K562 (cell line): ENCODE measurements at regions not wholly inside any gene's neighbourhood (a gene's known extent, or its start where the extent isn't known, plus 50 kb on each side); places are given as distances from the start of the nearest gene placed in this dataset.

ENCODE experiments used
- ATAC-seq: fragments of 200-7000 bp; cut with Tn5 transposase; 3 replicates; pipeline ENCODE4 v1.9.1; 2020; ENCODE audit warnings: moderate library complexity
- BruUV-seq: library from RNA; stranded (reverse); fragments of 400-500 nt; replicated peaks from 2 replicates; lab custom pipeline; 2021; lab: Mats Ljungman, UMichigan
- CTCF ChIA-PET: fragments of 300-600 bp; formaldehyde crosslinking; extraction: SDS; loops from one replicate; lab custom pipeline; 2021; ENCODE audit warnings: low intra/inter-chr PET ratio; lab: Yijun Ruan, JAX
- POLR2A ChIA-PET: fragments of 300-600, 350-650 bp; sonication (Branson Sonifier 250); formaldehyde crosslinking; extraction: SDS; loops from one replicate; lab custom pipeline; 2021; ENCODE audit warnings: antibody characterized with exemption, inconsistent platforms; lab: Yijun Ruan, JAX
- DNase-seq, 4 experiments: peaks; one replicate each; pipeline versions ENCODE4 v3.0.0 to v3.0.0-alpha.2; 2011 to 2018; ENCODE audit warnings: low spot score in 3 of 4, mixed read lengths in 3 of 4; ENCODE audit errors: extremely low read depth in 1 of 4
- FAIRE-seq: peaks from 2 replicates; lab custom pipeline; 2011; peaks lifted over from hg19 to GRCh38; lab: Jason Lieb, UNC
- H2AFZ ChIP-seq: 2 replicates; pipeline ENCODE4 v1.6.0; 2011; ENCODE audit warnings: low read depth, low read length, control low read depth, inconsistent platforms
- H3K27ac ChIP-seq: fragments of 200-600 bp; 3 replicates; pipeline ENCODE4 v1.8.0; 2011; ENCODE audit warnings: low read depth, mild to moderate bottlenecking, control low read depth, inconsistent platforms, low read length, moderate library complexity, mixed read lengths; ENCODE audit errors: extremely low read depth
- H3K27me3 ChIP-seq, 2 experiments: fragments of 300-600 bp in 1 of 2; 2 replicates in 1 of 2; 3 replicates in 1 of 2; pipeline versions ENCODE4 v1.6.0 to v1.8.0; 2011; ENCODE audit warnings: inconsistent platforms in 2 of 2, low read length in 2 of 2, mild to moderate bottlenecking in 1 of 2, mixed read lengths in 1 of 2, moderate library complexity in 1 of 2; ENCODE audit not compliant: control insufficient read depth in 2 of 2, insufficient read depth in 2 of 2
- H3K36me3 ChIP-seq: fragments of 300-600 bp; 3 replicates; pipeline ENCODE4 v1.8.0; 2011; ENCODE audit warnings: mild to moderate bottlenecking, low read length, inconsistent platforms; ENCODE audit not compliant: control insufficient read depth, insufficient read depth
- H3K4me1 ChIP-seq, 2 experiments: fragments of 200-600 bp in 1 of 2; replicated peaks in 1 of 2; 2 replicates in 1 of 2; 3 replicates in 1 of 2; pipeline versions ENCODE4 v1.5.1 to v1.8.0; 2011; ENCODE audit warnings: inconsistent platforms in 2 of 2, low read length in 2 of 2, mild to moderate bottlenecking in 1 of 2, mixed read lengths in 1 of 2, moderate library complexity in 1 of 2; ENCODE audit not compliant: control insufficient read depth in 2 of 2, insufficient read depth in 2 of 2
- H3K4me2 ChIP-seq: 2 replicates; pipeline ENCODE4 v1.6.1; 2011; ENCODE audit warnings: low read length, control low read depth, inconsistent platforms, mixed read lengths; ENCODE audit not compliant: insufficient read depth
- H3K4me3 ChIP-seq: fragments of 200-600 bp; sonication (generic), shearing (Covaris generic); 2 replicates; pipeline ENCODE4 v1.5.1; 2016; ENCODE audit warnings: control low read depth, inconsistent platforms
- H3K79me2 ChIP-seq: fragments of 200-600 bp; 3 replicates; pipeline ENCODE4 v1.8.0; 2011; ENCODE audit warnings: low read length, inconsistent platforms; ENCODE audit not compliant: control insufficient read depth, insufficient read depth
- H3K9ac ChIP-seq, 2 experiments: 2 replicates each; pipeline versions ENCODE4 v1.6.0 to v1.6.1; 2011; ENCODE audit warnings: low read depth in 2 of 2, low read length in 2 of 2, control low read depth in 1 of 2, inconsistent platforms in 1 of 2, mild to moderate bottlenecking in 1 of 2, mixed read lengths in 1 of 2; ENCODE audit not compliant: insufficient read depth in 1 of 2
- H3K9me1 ChIP-seq: one replicate; pipeline ENCODE4 v1.6.0; 2011; ENCODE audit warnings: inconsistent platforms, mild to moderate bottlenecking, low read length, moderate library complexity; ENCODE audit not compliant: control insufficient read depth, insufficient read depth
- H3K9me3 ChIP-seq: replicated peaks from 2 replicates; pipeline ENCODE4 v1.5.1; 2011; ENCODE audit warnings: low read depth, low read length, inconsistent platforms; ENCODE audit not compliant: control insufficient read depth, insufficient read depth
- H4K20me1 ChIP-seq: replicated peaks from 2 replicates; pipeline ENCODE4 v1.6.1; 2011; ENCODE audit warnings: low read length, inconsistent platforms, mixed read lengths; ENCODE audit not compliant: control insufficient read depth, insufficient read depth
- CHD2 ChIP-seq: IDR thresholded peaks from 2 replicates; pipeline ENCODE4 v1.6.1; 2011; ENCODE audit warnings: low read depth, low read length
- EP300 ChIP-seq: IDR thresholded peaks from 2 replicates; pipeline ENCODE4 v1.6.1; 2012; ENCODE audit warnings: low read length, improper control_type of control experiment
- GATA2 ChIP-seq: sonication (generic); formaldehyde crosslinking; IDR thresholded peaks from 2 replicates; pipeline ENCODE4 v1.4.0; 2020; ENCODE audit warnings: mild to moderate bottlenecking, missing genetic modification reagents
- HDAC1 ChIP-seq, 2 experiments: fragments of 450-650 bp; IDR thresholded peaks; 2 replicates each; pipeline ENCODE4 v1.6.1; 2016 to 2017; ENCODE audit warnings: inconsistent platforms in 1 of 2, mild to moderate bottlenecking in 1 of 2, moderate library complexity in 1 of 2
- NCOR1 ChIP-seq: fragments of 450-650 bp; IDR thresholded peaks from 2 replicates; pipeline ENCODE4 v1.6.1; 2016; ENCODE audit warnings: mild to moderate bottlenecking, moderate library complexity
- NFIC ChIP-seq: fragments of 450-650 bp; IDR thresholded peaks from 2 replicates; pipeline ENCODE4 v1.6.1; 2017; ENCODE audit warnings: mild to moderate bottlenecking, inconsistent platforms
- SMARCA4 ChIP-seq: fragments of 450-650 bp; IDR thresholded peaks from 2 replicates; pipeline ENCODE4 v1.6.1; 2016
- STAT5A ChIP-seq: IDR thresholded peaks from 2 replicates; pipeline ENCODE4 v1.6.1; 2012; ENCODE audit warnings: low read length, inconsistent platforms, borderline replicate concordance
- TAL1 ChIP-seq: fragments of 450-650 bp; IDR thresholded peaks from 2 replicates; pipeline ENCODE4 v1.6.1; 2016; ENCODE audit warnings: mild to moderate bottlenecking
- TCF3 ChIP-seq: sonication (generic); formaldehyde crosslinking; IDR thresholded peaks from 2 replicates; pipeline ENCODE4 v1.4.0; 2020; ENCODE audit warnings: mild to moderate bottlenecking, missing genetic modification reagents
- TRIM24 ChIP-seq, 2 experiments: fragments of 450-650 bp; IDR thresholded peaks; 2 replicates each; pipeline ENCODE4 v1.6.1; 2016
- ZNF12 ChIP-seq: sonication (generic); formaldehyde crosslinking; IDR thresholded peaks from 2 replicates; pipeline ENCODE4 v1.4.0; 2020; ENCODE audit warnings: mild to moderate bottlenecking, missing genetic modification reagents
- WGBS: fragments of 100-300 bp; shearing (Covaris generic); methylation state at CpG from one replicate; pipeline ENCODE4 v1.1.6; 2016; ENCODE audit warnings: low coverage, mixed read lengths; ENCODE audit not compliant: insufficient coverage; ENCODE audit errors: missing lambda C conversion rate; 5-methylcytosine and 5-hydroxymethylcytosine counted together
- in situ Hi-C: fragments of 300-500 bp; cut with MboI; formaldehyde crosslinking; loops from 4 replicates; pipeline ENCODE4 v1.15.0; 2018; ENCODE audit warnings: inconsistent platforms, mixed read lengths
- intact Hi-C: fragments of 100-400 bp; cut with micrococcal nuclease; formaldehyde crosslinking; loops from 2 replicates; pipeline ENCODE4 v1.14.2; 2022
- TF ChIP-seq, protein P1 (sequence below): fragments of 450-650 bp; conservative IDR thresholded peaks from 2 replicates; pipeline ENCODE4 v1.6.1; 2016; ENCODE audit warnings: missing genetic modification characterization, low read depth, mild to moderate bottlenecking, missing compliant biosample characterization, moderate library complexity
- TF ChIP-seq, protein P2 (sequence below), 2 experiments: fragments of 450-650 bp; IDR thresholded peaks; 2 replicates each; pipeline ENCODE4 v1.6.1; 2016; ENCODE audit warnings: mild to moderate bottlenecking in 2 of 2, borderline replicate concordance in 1 of 2, low read depth in 1 of 2, moderate library complexity in 1 of 2

DNA sequence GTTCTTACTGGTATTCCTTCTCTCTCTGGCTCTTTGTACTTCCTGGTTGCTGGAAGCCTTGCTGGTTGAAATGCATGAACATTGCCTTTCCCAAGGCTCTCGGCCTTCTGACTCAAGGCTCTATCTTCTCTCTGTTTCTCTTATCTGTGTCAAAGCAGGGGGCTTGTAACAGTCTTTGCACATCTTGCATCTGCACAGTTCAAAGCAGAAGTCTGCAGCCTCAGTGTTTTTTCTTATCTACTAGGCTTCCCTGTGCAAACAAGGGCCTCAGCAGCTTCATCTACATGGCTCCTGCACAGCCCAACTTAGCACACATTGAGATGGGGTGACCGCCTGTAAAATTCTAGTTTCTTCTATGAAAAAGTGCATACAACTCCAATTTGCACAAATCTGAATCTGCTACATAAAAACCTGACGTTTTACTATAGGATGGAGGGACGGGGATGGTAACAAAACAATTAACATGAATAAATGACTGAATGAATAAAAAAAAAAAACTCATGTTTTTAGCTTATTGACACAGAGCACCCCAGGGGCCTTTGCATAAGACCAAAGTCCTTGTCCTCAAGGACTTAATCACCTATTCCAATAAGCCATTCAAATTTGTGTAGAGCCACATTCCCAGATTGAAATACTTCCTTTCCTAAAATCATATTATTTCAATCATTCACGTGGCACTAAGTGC is 458.3 kb downstream of the LMO4 start:
- intact Hi-C loops (no loop called here), in situ Hi-C loops (no loop called here)
- ATAC-seq (peak; percentile 83), FAIRE-seq (no peak), DNase-seq (peak; percentile 14 to 70 (median 28))
- BruUV-seq, result no TSS peak
- POLR2A ChIA-PET, result no interaction called here
- Histone ChIP-seq H3K36me3 (no peaks in the 10 kb centered on the region), H3K9ac (no peak overlapping the region), H3K9me3 (no peaks in the 10 kb centered on the region), H3K4me3 (no peak overlapping the region), H3K79me2 (no peaks in the 10 kb centered on the region), H4K20me1 (no peaks in the 10 kb centered on the region), H3K27ac (peak overlapping the region; percentile 55), H3K4me2 (no peak overlapping the region), H3K27me3 (no peaks in the 10 kb centered on the region), H2AFZ (no peak overlapping the region), H3K9me1 (no peaks in the 10 kb centered on the region), H3K4me1 (no peaks in the 10 kb centered on the region)
- CTCF ChIA-PET, result no interaction called here
- 0% methylated on average over 5 of the region's 5 CpGs for WGBS
- TF ChIP-seq, protein P1, sequence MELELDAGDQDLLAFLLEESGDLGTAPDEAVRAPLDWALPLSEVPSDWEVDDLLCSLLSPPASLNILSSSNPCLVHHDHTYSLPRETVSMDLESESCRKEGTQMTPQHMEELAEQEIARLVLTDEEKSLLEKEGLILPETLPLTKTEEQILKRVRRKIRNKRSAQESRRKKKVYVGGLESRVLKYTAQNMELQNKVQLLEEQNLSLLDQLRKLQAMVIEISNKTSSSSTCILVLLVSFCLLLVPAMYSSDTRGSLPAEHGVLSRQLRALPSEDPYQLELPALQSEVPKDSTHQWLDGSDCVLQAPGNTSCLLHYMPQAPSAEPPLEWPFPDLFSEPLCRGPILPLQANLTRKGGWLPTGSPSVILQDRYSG, result no peak
- TF ChIP-seq HDAC1 (IDR thresholded peaks at IDR 0.05) (0 out of 4 replicates have a peak, but pooled peaks of 1 of the 2 experiments have one; percentile 25), TAL1 (peak; percentile 75), NFIC (peak; percentile 37; the same call in 1 of the 2 replicates), TCF3 (peak; percentile 60; the same call in 1 of the 2 replicates), NCOR1 (peak; percentile 65), TRIM24 (IDR thresholded peaks at IDR 0.05) (peak in 1 of 2 experiments; percentile 50; a peak in 2 of 4 replicates), GATA2 (peak; percentile 82), EP300 (peak; percentile 63; the same call in 1 of the 2 replicates), STAT5A (peak; percentile 52; the same call in 1 of the 2 replicates), ZNF12 (CRISPR knock-in tag) (no peak), CHD2 (no peak), SMARCA4 (0 out of 2 replicates have a peak, but pooled peaks have one; percentile 15)
- TF ChIP-seq, protein P2, sequence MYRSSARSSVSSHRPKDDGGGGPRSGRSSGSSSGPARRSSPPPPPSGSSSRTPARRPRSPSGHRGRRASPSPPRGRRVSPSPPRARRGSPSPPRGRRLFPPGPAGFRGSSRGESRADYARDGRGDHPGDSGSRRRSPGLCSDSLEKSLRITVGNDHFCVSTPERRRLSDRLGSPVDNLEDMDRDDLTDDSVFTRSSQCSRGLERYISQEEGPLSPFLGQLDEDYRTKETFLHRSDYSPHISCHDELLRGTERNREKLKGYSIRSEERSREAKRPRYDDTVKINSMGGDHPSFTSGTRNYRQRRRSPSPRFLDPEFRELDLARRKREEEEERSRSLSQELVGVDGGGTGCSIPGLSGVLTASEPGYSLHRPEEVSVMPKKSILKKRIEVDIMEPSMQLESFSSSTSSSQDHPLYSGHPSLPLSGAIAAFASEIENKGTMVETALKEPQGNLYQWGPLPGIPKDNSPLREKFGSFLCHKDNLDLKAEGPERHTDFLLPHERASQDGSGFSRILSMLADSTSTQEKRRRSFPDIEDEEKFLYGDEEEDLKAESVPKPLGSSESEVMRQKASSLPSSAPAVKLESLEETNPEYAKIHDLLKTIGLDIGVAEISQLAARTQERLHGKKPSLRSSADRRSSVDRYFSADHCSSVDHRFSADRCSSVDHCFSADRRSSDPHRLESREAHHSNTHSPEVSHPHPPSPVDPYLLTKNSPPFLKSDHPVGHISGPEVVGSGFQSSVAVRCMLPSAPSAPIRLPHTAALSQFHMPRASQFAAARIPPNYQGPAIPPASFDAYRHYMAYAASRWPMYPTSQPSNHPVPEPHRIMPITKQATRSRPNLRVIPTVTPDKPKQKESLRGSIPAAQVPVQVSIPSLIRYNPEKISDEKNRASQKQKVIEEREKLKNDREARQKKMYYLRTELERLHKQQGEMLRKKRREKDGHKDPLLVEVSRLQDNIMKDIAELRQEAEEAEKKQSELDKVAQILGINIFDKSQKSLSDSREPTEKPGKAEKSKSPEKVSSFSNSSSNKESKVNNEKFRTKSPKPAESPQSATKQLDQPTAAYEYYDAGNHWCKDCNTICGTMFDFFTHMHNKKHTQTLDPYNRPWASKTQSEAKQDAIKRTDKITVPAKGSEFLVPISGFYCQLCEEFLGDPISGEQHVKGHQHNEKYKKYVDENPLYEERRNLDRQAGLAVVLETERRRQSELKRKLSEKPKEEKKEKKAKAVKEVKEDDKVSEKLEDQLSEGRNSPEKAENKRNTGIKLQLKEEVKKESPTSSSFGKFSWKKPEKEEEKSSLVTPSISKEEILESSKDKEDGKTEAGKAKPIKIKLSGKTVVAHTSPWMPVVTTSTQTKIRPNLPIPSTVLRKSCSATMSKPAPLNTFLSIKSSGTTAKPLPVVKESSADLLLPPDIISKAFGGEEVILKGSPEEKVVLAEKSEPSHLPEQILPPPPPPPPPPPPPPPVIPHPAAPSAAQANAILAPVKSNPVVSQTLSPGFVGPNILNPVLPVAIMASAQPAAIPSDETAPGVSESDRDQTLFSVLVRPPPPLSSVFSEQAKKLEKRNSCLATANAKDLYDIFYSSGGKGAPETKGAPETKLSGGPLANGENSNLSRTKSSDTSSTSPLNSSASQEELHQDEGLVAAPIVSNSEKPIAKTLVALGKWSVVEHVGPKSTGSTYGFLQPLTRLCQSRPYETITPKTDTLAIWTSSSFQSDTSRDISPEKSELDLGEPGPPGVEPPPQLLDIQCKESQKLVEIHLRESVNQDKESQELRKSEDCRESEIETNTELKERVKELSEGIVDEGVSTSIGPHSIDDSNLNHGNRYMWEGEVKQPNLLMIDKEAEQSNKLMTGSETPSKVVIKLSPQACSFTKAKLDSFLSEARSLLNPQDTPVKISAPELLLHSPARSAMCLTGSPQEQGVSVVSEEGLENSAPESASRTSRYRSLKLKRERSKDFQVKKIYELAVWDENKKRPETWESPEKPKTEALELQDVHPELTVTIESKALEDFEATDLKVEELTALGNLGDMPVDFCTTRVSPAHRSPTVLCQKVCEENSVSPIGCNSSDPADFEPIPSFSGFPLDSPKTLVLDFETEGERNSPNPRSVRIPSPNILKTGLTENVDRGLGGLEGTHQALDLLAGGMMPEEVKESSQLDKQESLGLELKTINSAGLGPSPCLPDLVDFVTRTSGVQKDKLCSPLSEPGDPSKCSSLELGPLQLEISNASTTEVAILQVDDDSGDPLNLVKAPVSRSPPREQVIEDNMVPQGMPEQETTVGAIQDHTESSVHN (IDR thresholded peaks at IDR 0.05; ENCODE audit: borderline replicate concordance in 1 of 2, low read depth in 1 of 2), result no peak
